NCI-H446 (cell line): ENCODE measurements at regions not wholly inside any gene's neighbourhood (a gene's known extent, or its start where the extent isn't known, plus 50 kb on each side); places are given as distances from the start of the nearest gene placed in this dataset.
A peak's percentile ranks its signal among the peaks of the same experiment; 100 is the strongest.
"Not testable (repeated sequence)": the region's sequence is repeated elsewhere in the genome, so short reads cannot be mapped to it uniquely, and the experiment has no call there.

Experiments
- DNase-seq, 2 experiments: peaks; one replicate each; lab custom pipeline; 2025; lab: John Stamatoyannopoulos, UW

DNA sequence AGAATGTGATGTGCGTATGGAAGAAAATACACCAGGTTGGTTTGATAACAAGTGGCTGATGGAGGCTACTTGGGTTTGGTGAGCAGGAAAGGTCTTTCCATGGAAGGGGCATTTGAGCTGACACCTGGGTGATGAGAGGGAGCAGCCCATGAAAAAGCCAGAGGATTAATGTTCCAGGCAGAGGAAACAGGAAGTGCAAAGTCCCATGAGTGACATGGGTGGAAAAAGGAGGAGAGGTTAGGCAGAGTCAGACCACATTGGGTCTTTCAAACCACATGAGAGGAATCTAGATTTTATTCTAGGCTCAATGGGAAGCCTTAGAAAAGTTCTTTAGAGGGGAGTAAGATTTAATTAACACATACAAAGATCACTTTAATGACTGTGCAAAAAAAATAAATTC is 195.7 kb downstream of the LRATD1 start:
- no peak for DNase-seq

DNA sequence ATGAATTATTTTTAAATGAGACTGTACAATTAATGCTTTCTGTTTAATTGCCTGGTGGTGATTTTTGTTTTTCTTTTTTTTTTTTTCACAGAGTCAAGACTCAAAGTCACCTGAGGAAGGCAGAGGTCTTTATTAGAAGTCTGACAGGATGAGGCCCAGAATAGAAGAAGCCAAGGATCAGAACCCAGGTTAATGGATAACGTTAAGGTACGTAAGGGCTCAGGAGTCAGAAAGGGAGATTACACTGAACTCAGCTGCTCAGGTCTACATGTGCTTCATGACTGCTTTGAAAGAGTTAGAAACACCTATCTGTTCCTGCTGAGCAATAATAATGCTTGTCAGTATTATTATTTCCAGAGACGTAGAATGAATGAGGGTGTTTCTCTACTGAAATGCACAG is 196.5 kb downstream of the LRATD1 start:
- no peak for DNase-seq

DNA sequence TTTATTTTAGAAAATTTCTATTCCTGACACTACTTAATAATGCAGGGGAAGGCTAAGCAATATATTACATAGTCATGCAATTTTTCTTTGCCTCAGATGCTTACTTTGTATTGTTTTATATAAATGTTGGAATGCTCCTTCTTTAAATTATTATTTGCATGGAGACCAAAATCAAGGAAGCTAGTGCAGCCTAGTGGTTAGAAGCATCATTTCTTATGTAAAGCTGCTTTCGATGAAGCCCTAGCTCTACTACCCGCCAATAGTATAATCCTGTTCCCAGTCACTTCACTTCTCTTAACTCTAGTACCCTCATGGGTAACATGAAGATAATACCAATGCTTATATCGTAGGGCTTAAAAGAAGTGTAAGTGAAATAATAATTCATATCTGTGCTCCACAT is 198.9 kb downstream of the LRATD1 start:
- DNase-seq, result no peak

DNA sequence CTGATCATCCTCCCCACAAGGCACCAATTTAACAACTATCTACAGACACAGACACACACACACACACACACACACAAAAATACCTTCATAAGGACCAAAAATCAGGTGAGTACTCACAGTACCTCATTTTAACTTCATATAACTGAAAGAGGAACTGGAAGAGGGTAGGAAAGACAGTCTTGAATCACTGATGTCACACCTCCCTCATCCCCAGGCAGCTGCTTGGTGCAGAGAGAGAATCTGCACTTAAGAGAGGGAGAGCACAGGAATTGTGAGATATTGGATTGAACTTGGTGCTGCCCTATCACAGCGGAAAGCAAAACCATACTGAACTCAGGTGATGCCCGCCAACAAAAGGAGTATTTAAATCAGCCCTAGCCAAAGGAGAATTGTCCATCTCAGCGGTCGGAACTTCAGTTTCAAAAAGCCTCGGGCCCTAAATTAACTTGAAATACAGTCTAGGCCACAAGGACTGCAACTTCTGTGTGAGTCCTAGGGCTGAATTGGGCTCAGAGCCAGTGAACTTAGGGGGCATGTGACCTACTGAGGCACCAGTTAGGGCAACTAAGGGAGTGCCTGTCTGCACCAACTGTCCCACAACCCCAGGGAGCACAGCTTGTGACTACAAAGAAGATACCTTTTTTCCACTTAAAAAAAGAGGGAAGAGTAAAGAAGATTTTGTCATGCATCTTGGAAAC is 211.1 kb downstream of the LRATD1 start:
- no peak for DNase-seq

DNA sequence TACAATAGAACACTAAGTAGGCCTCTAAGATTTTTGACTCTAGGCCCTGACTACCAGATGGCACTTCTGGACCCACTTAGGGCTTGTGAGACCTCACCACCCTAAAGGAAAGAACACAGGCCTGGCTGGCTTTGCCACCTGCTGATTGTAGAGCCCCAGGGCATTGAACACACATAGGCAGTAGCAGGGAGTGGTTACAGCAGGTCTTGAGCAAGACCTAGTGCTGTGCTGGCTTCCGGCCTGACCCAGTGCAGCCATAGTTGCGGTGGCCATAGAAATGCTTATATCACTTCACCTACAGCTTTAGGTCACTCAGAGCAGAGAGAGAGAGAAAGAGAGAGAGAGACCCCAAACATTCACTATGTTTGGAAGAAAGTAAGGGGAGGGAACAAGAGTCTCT is 223.2 kb downstream of the LRATD1 start:
- DNase-seq, result no peak

DNA sequence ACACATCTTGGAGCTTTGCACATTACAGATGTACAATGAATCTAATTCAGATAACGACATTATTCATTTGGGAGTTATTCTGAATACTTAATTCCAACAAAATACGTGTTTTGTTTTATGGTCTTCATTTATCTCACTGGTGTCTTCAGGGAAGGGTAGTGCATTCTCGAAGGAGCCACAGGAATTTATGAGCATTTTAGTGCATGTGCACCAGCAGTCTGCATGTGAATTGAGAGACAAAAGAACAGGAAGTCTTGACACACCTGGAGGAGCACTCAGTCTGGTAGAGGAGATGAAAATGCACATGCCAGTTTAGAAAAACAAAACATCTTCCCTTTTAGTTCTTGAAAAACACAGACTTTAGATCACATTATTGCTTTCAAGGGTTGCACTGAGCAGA is 228.7 kb downstream of the LRATD1 start:
- DNase-seq, result no peak

DNA sequence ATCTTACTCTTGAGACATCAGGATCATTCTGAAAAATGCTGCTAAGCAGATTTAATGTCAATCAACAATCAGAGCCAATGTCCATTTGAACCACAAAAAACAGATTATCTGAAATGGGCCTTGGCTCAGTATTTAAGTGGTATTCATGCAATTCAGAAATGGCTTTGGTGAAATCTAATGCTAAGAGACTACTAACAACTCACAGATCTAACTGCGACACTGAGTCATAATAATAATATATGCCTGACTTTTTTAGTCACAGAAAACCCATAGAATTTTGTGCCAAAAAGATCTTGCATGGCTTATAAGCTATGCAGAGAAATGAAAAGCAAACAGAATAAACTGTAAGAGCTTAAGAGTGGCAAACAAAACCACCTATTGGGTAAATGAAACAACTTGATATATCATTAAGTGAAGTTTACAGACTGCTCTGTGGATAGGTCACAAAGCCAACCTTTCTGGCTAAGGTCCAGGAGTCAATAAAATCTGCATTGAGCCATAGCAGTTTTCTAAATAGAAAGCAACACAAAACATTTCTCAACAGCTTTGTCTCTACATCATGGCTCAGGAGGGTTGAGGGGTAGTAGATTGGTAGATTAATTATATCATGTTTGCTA is 234.3 kb downstream of the LRATD1 start:
- no peak for DNase-seq

DNA sequence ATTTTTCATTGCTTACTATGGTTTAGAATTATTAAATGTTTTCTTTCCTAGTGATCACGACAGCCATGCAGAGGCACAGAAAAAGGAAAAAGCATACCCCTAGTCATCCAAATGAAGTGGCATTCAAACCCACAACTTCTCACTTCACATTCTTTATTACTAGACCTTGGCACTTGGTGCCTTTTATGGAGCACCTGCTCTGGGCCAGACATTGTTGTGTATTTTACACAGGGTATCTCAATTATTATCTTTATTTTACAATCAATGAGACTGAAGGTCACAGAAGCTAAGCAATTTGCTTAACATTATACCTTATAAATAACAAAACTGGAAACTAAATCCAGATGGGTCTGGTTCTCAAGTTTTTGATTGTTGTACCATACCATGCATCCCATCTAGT is 235.3 kb downstream of the LRATD1 start:
- DNase-seq, result no peak

DNA sequence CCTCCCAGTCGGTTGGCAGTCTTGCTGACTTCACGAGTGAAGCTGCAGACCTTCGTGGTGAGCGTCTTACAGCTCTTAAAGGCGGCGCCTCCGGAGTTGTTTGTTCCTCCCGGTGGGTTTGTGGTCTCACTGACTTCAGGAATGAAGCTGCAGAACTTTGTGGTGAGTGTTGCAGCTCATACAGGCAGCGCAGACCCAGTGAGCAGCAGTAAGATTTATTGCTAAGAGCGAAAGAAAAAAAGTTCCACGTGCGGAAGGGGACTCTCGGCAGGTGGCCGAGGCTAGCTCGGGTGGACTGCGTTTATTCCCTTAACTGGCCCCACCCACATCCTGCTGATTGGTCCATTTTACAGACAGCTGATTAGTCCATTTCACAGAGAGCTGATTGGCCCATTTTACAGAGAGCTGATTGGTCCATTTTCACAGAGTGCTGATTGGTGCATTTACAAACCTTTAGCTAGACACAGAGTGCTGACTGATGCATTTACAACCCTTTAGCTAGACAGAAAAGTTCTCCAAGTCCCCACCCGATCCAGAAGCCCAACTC is 240.3 kb downstream of the LRATD1 start:
- DNase-seq, result no peak

DNA sequence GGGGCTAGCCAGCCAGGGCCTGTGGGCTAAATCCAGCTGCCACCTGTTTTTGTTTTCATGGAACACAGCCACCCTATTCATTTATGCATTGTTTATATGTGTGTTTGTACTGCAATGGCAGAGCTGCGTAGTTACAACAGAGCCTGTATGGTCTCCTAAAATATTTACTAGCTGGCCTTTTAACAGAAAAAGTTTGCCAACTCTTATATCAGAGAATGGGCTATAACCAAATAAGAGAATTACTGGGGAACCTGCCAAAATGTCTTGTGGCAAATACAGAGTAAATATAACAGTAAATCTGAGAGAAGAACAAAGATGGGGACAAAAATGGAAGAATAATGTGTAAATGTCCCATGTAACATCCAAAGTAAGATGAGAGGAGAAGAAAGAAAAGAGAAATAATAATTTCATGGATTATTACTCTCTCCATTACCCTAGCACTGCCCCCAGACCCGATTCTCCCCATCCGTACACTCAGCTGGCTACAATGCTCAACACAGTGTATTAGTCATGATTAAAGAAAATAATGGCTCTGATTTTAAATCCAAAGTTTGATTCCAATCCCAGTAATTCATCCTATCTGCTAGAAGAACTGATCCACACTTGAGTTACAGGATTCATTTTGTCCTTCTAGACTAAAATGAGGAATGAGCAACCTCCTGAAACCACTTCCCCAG is 249.3 kb downstream of the LRATD1 start:
- no peak for DNase-seq

DNA sequence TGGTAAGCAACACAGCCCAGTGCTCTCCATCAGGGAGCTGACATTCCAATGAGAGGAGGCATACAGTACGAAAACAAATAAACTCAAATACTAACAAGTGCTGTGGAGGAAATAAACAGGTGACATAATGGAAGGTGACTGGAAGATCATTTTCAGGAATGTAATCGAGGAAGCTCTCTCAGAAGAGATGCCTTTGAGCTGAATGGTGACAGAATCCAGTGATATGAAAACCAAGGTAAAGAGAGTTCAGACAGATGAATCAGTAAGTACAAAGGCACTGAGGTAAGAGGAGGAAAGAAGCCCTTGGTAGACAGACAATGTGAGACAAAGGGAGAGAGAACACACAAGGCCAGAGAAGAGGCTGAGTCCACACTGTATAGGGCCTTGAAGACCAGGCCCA is 252.1 kb downstream of the LRATD1 start:
- DNase-seq, result no peak

DNA sequence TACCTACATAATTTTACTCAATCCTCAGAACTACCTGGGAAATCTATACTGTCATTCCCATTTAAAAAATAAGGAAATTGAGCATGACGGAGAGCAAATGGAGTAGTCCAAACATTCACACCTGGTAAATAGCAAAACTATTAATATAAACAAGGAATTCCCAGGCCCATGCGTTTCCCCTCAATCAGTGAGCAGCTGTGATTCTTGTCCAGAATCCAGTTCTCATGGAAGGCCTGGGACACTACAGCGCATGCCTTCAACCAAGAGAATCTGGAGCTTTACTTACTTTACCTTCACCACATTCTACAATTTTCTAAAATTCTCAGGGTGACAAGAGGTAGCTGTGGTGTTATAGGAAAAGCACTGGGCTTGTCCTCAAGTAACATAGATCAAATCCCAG is 259.0 kb downstream of the LRATD1 start:
- DNase-seq, result no peak

DNA sequence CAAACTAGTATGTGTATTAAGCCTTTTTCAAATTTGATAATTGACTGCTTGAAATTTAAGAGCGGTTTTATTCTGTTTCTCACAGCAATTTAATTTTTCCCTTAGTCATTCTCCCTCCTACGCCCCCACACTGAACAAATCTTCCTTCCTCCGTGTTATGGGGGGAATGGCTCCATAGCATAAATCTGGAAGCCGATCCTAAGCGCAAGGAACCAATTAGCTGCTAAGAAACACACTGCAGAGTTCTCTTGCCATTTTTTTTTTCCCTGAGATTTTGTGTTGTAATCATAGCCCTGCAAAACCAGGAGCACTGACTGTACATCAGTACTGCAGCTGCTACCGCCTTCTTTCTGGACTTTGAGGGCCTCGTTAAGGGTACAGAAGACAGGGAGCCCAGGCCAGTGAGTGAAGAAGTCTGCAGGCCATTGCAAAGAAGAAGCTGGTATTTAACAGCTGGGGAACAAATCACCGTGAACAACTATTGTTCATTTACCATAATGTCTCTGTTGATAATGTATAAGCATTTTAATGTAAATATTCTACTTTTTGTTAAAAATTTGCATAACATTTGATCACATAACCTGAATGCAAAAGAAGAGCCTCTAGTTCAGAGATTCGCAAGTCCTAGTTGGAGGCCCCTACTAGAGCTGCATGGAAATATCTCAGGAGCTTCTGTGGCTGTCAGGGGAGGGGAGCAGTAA is 264.0 kb downstream of the LRATD1 start:
- DNase-seq, result no peak

DNA sequence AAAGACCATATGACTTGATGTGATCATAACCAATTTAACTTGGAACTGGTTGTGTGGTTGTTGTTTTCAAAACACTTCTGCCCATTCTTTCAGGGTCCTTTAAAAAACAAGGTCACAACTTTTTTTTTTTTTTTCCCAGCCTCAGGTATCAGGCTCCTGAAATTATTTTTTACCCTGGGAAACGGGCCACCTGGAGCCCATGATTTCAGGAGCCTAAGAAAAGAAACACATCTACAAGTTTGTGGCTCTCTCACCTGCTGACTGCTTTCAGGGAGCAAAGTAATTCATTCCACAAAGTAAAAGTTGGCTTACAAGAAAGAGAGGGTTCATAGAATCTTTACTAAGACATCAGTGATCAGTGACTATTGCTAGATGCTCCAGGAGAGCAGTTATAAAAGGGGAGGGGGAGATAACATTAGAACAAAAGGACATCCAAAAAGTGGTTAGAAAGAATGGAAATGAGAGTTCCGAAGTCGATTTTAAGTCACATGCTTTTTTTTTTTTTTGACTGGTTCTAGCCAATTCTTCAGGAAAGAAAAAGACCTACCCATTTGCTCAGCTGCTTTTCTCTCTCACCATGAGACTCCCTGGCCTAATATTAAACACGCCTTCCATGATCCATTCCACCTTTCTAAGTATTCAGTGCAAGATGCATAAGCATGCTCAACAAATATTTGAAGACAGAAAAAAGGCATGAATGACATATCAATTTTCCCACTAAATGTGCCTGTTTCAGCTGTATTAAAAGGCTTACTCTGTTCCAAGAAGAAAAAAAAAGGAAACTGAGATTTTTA is 267.3 kb downstream of the LRATD1 start:
- no peak for DNase-seq

DNA sequence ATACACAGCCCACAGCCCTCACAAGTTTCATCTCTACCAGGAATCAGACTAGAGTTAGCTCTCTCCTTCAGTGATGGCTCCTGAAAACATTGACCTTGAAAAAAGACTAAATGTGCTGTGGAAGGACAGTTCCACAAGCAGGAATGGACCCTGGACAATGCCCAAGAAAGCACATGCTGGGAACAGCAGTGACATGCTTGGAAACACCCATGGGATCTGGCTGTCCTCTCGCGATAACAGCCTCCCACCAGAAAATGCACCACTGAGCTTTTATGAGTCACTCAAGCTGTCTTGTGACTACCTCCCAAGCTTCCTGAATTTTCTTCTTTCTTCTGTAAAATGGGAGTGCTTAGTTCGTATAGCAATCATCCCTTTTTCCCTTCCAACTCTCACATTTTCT is 269.2 kb downstream of the LRATD1 start:
- no peak for DNase-seq

DNA sequence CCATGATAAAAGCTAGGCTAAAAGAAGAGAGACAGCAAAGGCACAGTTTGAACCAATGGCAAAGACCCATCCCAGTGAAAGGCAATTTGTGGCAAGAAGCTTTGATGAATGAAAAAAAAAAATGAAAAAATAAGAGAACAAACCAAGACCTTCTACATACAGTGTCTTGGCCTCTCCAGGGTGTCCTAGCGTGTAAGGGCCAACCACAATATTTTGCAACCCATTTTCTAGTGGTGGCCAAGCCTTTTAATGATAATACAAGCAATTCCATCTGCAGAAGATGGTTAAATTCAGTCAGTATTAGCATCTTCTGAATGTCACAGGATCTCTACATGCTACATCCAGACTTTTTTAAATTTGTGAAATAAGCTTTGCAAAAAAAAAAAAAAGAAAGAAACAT is 270.4 kb downstream of the LRATD1 start:
- DNase-seq, result no peak

DNA sequence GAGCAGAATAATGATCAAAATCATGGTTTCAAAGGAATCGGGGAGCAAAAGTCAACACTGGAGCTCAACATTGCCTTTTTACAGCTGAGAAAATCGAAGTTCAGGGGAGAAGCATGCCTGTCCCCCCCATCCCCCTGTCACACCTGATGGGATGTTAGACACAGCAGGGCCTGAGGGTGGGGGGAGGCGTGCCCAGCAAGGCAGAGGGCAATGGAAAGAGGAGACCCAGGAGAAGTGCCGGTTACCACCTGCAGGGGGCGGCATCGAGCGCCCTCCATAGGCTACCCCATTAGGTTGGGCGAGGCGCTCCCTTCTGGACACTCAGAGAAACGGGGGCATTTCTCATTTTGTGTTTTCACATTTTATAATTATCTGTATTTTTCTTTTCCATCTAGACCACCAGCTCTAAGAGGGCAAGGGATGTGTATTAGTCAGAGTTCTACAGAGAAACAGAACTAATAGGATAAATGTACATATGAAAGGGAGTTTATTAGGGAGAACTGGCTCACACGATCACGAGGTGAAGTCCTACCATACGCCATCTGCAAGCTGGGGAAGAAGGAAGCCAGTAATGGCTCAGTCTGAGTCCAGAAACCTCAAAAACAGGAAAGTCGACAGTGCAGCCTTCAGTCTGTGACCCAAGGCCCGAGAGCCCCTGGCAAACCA is 271.3 kb downstream of the LRATD1 start:
- no peak for DNase-seq

DNA sequence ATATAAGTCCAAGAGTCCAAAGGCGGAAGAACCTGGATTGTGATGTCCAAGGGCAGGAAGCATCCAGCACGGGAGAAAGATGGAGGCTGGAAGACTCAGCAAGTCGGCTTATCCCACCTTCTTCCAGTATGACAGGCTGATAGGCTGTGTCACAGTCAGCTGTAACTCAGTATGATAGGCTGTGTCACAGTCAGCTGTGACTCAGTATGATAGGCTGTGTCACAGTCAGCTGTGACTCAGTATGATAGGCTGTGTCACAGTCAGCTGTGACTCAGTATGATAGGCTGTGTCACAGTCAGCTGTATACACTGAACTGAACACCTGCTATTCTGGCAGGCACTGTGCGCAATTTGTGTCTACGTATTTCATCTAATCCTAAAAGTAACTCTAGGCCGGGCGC is 271.9 kb downstream of the LRATD1 start:
- DNase-seq, result not testable (repeated sequence)

DNA sequence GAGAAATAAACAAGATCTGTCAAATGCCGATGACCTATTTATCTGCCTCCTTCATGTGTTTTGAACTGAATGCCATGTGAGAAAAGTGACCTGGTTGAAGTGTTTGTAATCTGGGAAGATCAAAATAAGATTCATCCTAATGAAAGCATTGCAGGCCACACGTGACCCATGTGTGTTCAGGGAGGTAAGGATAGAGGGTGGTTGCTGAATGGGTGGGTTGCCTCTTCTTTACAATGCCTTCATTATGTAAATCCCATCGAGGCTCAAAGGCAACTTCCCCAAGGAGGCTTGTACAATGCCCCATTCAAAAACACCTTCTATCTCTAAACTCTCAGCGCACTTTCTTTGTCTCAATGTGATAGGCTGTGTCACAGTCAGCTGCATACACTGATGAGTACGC is 273.1 kb downstream of the LRATD1 start:
- DNase-seq, result no peak

DNA sequence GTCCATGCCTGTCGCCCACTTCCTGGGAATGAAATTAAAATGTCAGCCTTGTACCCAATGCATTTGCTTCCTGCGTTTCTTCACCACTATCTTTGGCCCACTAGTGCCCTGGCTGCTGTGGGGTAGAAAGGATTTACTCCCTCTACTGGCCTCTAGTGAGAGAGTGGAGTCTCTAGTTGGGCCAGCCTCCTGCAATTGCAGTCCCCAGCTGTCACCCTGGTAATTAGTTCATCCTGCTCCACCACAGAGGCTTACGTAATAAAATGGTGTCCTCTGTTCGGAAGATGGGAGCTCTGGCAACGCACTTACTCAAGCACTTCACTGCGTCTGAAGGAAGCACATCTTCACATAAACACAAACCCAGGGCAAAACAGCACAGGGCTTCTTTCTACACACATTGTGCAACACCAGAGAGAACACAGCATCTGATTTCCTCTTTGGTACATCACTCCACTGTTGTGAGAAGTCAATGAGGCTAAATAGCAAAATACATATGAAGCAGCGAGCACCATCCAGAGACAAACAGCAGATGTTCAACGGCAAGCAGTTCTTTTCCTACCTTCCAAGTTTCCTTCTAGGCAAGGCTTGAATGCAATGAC is 274.6 kb downstream of the LRATD1 start:
- DNase-seq, result peak in 1 of 2 experiments; percentile 43

DNA sequence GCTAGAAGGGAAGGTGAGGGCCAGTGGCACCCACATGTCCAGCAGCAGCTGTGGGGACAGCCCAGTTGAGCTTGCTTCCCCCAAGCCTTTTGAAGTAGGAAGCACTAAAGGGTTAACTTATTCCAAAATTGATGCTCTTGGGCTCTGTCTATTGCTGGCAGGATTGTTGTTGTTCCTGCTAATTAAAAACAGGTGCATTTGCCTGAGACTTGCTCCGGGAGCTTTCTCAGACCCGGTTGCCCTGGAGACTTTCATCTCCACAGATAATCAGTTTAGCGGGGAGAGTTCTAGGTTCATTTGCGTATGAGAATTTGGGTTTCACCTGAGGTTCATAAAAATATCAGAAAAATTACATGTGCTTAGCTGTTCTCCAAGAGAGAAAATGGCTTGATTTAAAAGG is 277.3 kb downstream of the LRATD1 start:
- peak in 1 of 2 experiments; percentile 32 for DNase-seq
